RCC 7860 (cell line): ENCODE measurements at regions not wholly inside any gene's neighbourhood (a gene's known extent, or its start where the extent isn't known, plus 50 kb on each side); places are given as distances from the start of the nearest gene placed in this dataset.

Experiments
- DNase-seq: peaks from one replicate; pipeline ENCODE4 v3.0.0-alpha.2; 2015; ENCODE audit warnings: low spot score
- FAIRE-seq: peaks from 2 replicates; lab custom pipeline; 2012; peaks lifted over from hg19 to GRCh38; lab: Jason Lieb, UNC

- no peak for DNase-seq
- FAIRE-seq = no peak
Measured at GRCh38 chr2:6495466-6495865, 370.2 kb downstream of the CMPK2 start.

- DNase-seq (no peak), FAIRE-seq (no peak)
Measured at GRCh38 chr2:6496376-6496775, 369.3 kb downstream of the CMPK2 start.

DNA sequence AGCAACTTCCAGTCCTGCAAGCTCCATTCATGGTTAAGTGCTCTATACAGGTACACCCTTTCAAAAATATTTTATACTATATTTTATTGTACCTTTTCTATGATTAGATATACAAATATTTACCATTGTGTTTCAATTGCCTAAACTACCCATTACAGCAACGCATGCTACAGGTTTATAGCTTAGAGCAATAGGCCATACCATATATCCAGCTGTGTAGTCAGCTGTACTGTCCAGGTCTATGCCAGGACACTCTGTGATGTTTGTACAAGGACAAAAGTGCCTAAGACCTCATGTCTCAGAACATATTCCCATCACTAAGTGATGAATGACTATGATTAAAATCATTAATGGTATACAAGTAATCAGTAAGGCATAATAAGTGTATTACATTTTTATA lies 368.7 kb downstream of the CMPK2 start:
- DNase-seq (no peak), FAIRE-seq (no peak)

GRCh38 chr2:6498841-6499240 lies 366.9 kb downstream of the CMPK2 start:
- FAIRE-seq (no peak), DNase-seq (no peak)

- DNase-seq (no peak), FAIRE-seq (no peak)
Measured at GRCh38 chr2:6499691-6500090, 366.0 kb downstream of the CMPK2 start.

- DNase-seq = peak; percentile 46
- FAIRE-seq = no peak
Measured at GRCh38 chr2:6506361-6506794, 359.3 kb downstream of the CMPK2 start.

GRCh38 chr2:6506859-6507258 lies 358.8 kb downstream of the CMPK2 start:
- FAIRE-seq (no peak), DNase-seq (no peak)

DNA sequence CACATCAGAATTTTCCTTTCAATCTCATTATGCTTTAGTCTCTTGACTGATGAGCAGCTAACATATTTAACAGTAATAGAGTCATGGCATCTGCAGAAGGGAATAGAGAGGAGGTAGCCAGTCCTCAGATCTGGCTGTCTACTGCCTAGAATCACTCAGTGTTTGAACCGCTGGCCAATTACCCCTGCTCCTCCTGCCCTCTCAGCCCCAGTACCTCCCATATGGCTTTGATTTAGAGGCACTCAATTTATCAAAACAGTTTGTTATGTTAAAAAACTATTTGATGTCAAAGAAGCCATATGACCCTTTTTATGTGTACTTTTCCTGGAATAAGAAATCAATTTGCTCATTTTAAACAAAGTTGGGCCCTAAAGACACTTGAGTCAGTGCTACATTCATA lies 355.2 kb downstream of the CMPK2 start:
- no peak for DNase-seq
- FAIRE-seq = no peak

DNA sequence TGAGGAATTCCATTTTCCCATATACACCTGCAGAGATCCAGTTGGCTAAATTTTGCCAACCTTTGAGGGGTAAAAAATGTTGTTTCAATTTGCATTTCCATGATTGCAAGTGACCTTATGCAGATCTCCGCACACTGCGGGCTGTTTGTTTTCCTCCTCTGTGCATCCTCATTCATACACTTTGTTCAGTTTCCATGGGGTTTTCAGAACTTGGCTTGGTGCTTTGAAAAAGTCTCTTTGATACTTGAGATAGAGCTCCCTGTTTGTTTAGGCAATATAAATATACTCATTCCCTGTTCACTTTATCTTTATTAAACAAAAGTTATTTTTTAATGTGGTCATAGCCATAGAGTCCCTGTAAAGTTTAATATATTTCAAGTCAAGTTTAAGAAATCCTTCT lies 353.1 kb downstream of the CMPK2 start:
- FAIRE-seq (no peak), DNase-seq (no peak)

GRCh38 chr2:6516674-6517073 lies 349.0 kb downstream of the CMPK2 start:
- FAIRE-seq = no peak

GRCh38 chr2:6518361-6518760 lies 347.3 kb downstream of the CMPK2 start:
- DNase-seq (no peak), FAIRE-seq (no peak)

More at GRCh38 chr2:6516674-6517073, 349.0 kb downstream of the CMPK2 start:
- no peak for DNase-seq

DNA sequence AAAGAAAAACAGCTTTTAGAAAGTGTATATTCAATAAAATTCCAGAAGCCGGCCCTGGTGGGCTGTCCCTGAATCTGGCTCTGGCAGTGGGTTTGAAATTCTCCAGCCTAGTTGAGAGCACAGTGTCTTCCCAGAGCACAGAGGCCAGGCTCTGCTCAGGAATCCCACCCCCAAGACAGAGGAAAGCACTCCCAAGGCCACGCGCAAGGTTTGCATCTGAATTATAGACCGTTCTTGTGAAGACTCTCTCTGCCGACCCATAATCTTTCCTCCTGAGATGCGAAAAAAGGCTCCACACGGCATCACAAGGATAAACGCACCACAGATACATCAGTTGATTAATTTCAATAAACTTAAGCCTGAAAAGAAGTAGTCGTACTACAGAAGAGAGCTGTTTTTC lies 342.2 kb downstream of the CMPK2 start:
- FAIRE-seq = no peak

DNA sequence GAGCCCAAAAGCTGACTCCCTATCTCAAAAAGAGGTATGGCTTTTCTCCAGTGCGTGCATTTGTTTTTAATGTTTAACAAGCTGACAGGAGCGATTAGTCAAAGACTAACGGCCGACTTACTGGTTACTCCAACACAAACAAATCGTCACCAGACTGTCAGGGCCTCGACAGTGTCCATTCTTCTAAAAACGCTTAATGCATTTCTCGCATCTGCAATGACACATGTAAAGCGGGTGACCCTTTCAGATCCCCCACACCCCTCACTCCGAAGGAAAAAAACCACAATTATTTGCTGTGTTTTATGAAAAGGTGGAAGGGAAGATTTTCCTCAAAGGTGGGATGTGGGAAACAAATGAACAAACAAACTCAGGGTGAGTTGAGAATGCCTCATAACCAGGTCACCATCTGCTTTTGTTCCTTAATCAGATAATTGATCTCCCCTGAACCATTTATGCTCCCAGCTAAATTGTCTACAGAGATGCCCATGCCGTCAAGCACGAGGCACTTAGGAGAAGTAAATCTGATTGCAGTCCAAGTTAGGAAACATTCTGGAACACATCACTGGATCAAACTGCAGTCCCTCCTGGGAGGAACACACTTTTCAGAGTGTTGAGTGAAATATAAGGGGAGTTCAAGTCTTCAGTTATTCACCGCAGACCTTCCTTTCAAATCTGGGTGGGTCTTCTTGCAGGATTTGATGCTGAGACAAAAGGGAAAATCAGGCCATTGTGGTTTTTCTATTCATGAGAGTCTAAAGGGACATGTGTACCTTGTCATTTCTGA lies 340.8 kb downstream of the CMPK2 start:
- FAIRE-seq (no peak), DNase-seq (no peak)

More for the DNA sequence above, 342.2 kb downstream of the CMPK2 start:
- no peak for DNase-seq

DNA sequence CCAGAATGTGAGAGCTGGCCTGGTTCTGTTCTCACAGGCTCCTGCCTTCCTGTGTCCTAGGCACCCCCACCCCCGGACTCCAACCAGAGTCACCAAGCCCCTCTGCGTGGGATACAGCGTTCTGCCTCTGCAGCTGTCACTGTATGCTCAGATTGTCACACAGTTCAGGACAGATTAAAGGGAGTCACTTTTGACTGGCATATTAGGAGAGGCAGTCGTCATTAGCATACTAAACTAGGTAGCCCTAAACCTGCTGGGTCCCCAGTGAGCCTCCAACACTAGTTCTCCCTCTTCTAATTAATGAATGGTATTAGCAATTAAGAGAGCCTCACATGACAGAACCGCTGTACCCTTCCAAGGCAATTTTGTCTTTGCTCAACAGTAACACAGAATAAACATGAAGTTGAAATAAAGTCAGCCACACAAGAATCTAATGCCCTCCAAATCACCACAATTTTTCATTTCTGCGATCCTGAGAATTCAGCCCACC lies 340.2 kb downstream of the CMPK2 start:
- DNase-seq (no peak), FAIRE-seq (no peak)

- FAIRE-seq (no peak), DNase-seq (no peak)
Measured at GRCh38 chr2:6526093-6526824, 339.4 kb downstream of the CMPK2 start.

DNA sequence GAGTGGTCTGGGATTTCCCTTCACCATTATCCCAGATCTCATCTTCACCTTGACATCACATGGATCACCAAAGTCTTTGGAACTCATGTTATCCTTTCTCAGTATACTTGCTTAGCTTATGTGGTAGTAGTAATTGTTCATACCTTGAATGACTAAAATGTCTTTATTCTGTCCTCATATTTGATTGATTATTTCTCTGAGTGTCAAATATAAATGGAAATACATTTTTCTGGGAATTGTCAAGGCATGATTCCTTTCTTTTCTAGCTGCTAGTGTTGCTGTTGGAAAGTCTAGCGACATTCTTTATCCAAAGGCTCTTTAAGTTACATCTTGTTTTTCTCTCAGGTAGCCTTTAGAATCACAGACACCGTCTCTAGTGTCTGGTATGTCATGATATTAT lies 334.4 kb downstream of the CMPK2 start:
- FAIRE-seq = no peak
- no peak for DNase-seq

- no peak for DNase-seq
- FAIRE-seq = no peak
Measured at GRCh38 chr2:6535572-6535971, 330.1 kb downstream of the CMPK2 start.

GRCh38 chr2:6538607-6539006 lies 327.1 kb downstream of the CMPK2 start:
- DNase-seq (no peak), FAIRE-seq (no peak)

DNA sequence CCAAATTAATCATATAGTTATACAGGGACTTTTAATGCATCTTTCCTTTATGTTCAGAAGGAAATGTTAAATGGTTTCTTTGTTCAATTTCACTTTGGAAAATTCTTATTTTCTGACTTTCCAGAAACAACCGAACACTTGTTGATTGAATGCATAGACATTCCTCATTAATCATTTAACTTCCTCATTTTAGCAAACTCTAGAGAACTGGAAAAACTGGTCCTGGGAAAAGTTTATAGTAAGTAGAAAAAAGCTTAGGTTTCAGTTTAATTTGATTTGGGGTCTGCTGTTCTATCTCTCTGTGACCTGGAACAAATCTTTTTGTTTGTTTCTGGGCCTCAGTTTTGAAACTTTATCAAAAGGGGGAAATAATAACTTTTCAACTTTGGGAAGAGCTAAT lies 320.4 kb downstream of the CMPK2 start:
- no peak for DNase-seq
- FAIRE-seq = no peak

- FAIRE-seq = no peak
- no peak for DNase-seq
Measured at GRCh38 chr2:6545795-6546194, 319.9 kb downstream of the CMPK2 start.

DNA sequence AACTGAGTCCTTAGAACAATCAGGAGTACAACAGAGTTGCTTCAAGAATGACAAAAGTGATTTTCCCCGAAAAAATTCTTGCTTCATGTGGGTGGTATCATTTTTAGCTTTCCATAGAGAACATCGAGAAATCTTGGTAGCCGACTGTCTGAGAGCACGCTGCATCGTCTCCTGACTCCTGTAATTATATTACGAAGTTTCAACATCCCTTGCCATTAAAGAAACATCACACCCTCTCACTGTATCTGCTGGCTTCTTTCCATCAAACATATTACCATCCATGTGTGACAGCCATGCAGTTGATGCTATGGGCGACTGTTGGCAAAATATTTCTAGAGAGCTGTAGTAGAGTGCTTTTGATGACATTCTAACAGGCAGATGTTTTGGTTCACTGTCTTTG lies 311.2 kb downstream of the CMPK2 start:
- no peak for FAIRE-seq
- no peak for DNase-seq

DNA sequence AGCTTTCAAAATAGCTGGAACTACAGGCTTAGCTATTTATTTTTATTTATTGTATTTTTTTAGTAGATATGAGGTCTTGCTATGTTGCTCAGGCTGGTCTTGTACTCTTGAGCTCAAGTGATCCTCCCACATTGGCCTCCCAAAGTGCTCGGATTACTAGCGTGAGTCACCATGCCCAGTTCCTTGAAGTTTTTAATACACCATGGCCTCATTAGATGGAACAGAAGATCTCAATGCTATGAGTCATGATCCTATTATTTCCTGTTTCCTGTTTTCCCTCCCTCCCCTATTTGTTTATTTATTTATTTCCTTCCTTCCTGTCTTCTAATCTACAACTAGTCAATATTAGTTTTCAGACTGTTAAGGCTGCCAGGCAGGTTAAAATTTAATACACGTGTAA lies 309.0 kb downstream of the CMPK2 start:
- FAIRE-seq = no peak

More for the DNA sequence above, 309.0 kb downstream of the CMPK2 start:
- no peak for DNase-seq
